GM10266 (cell line): ENCODE measurements at regions not wholly inside any gene's neighbourhood (a gene's known extent, or its start where the extent isn't known, plus 50 kb on each side); places are given as distances from the start of the nearest gene placed in this dataset.
"Not testable (repeated sequence)": the region's sequence is repeated elsewhere in the genome, so short reads cannot be mapped to it uniquely, and the experiment has no call there.

Experiments used
- DNase-seq: peaks from one replicate; pipeline ENCODE4 v3.0.0; 2012; ENCODE audit errors: extremely low spot score
- CTCF ChIP-seq: IDR thresholded peaks from 2 replicates; pipeline ENCODE4 v1.5.1; 2012; ENCODE audit warnings: mild to moderate bottlenecking, low read depth; ENCODE audit not compliant: control insufficient read depth, insufficient read depth; ENCODE audit errors: missing control alignments

GRCh38 chr20:33926425-33926824, 67.3 kb upstream of the RALY start:
- no peak for TF ChIP-seq CTCF
- DNase-seq: no peak

- no peak for DNase-seq
- no peak for TF ChIP-seq CTCF
Measured at GRCh38 chr20:33927724-33928123, 66.0 kb upstream of the RALY start.

- no peak for DNase-seq
- no peak for TF ChIP-seq CTCF
Measured at GRCh38 chr20:33929917-33930316, 63.8 kb upstream of the RALY start.

- peak; percentile 60 for TF ChIP-seq CTCF
- peak; percentile 63 for DNase-seq
Measured at GRCh38 chr20:33933469-33933909, 60.2 kb upstream of the RALY start.

- no peak for TF ChIP-seq CTCF
Measured at GRCh38 chr20:33936656-33937055, 57.1 kb upstream of the RALY start.

GRCh38 chr20:33939031-33939430, 54.7 kb upstream of the RALY start:
- not testable (repeated sequence) for DNase-seq

More at GRCh38 chr20:33936656-33937055, 57.1 kb upstream of the RALY start:
- no peak for DNase-seq

GRCh38 chr20:33940666-33941065, 53.0 kb upstream of the RALY start:
- no peak for DNase-seq
- TF ChIP-seq CTCF: no peak
